PFSK-1 (cell line): ENCODE measurements at regions not wholly inside any gene's neighbourhood (a gene's known extent, or its start where the extent isn't known, plus 50 kb on each side); places are given as distances from the start of the nearest gene placed in this dataset.

Source experiments
- REST ChIP-seq, 2 experiments: IDR thresholded peaks; 2 replicates each; pipeline versions ENCODE4 v1.6.1 to v1.8.0; 2011 to 2012; ENCODE audit warnings: low read depth in 2 of 2, low read length in 2 of 2, control low read depth in 1 of 2, inconsistent platforms in 1 of 2, mild to moderate bottlenecking in 1 of 2, moderate library complexity in 1 of 2; ENCODE audit not compliant: insufficient read depth in 1 of 2
- SIN3A ChIP-seq: IDR thresholded peaks from 2 replicates; pipeline ENCODE4 v1.6.1; 2012; ENCODE audit warnings: mild to moderate bottlenecking, low read length, moderate library complexity, borderline replicate concordance; ENCODE audit not compliant: insufficient read depth

- TF ChIP-seq SIN3A: no peak
- no peak for TF ChIP-seq REST (IDR thresholded peaks at IDR 0.05; ENCODE audit: insufficient read depth in 1 of 2, low read depth in 2 of 2, low read length in 2 of 2)
These were observed 141.6 kb downstream of the CYP26A1 start for GRCh38 chr10:93215312-93215711.
